H1 (cell line): ENCODE measurements at regions not wholly inside any gene's neighbourhood (a gene's known extent, or its start where the extent isn't known, plus 50 kb on each side); places are given as distances from the start of the nearest gene placed in this dataset.

ENCODE experiments used
- CTCF ChIA-PET: fragments of 300-600 bp; sonication (Branson Sonifier 250); formaldehyde crosslinking; loops from one replicate; lab custom pipeline; 2021; ENCODE audit not compliant: partially characterized antibody; lab: Charles Lee
- POLR2A ChIA-PET: fragments of 300-600 bp; sonication (Branson Sonifier 250); formaldehyde crosslinking; loops from one replicate; lab custom pipeline; 2021; ENCODE audit warnings: inconsistent platforms; ENCODE audit not compliant: partially characterized antibody; lab: Charles Lee
- DNase-seq, 2 experiments: peaks; one replicate each; pipeline versions ENCODE4 v3.0.0 to v3.0.0-alpha.2; 2010 to 2022; ENCODE audit warnings: low spot score in 2 of 2, low read depth in 1 of 2, mixed read lengths in 1 of 2
- FAIRE-seq: peaks from 2 replicates; lab custom pipeline; 2011; peaks lifted over from hg19 to GRCh38; lab: Jason Lieb, UNC
- H2AFZ ChIP-seq: 2 replicates; pipeline ENCODE4 v1.8.1; 2012; ENCODE audit warnings: low read length, inconsistent platforms
- H2AK5ac ChIP-seq: 2 replicates; pipeline ENCODE4 v1.6.1; 2013; ENCODE audit warnings: low read depth, low read length
- H2BK120ac ChIP-seq: replicated peaks from 2 replicates; pipeline ENCODE3; 2013; ENCODE audit warnings: low read depth, low read length, inconsistent platforms
- H2BK12ac ChIP-seq: 2 replicates; pipeline ENCODE4 v1.6.1; 2013; ENCODE audit warnings: low read depth, low read length
- H2BK15ac ChIP-seq: 2 replicates; pipeline ENCODE4 v1.6.1; 2013; ENCODE audit warnings: low read length
- H2BK20ac ChIP-seq: 2 replicates; pipeline ENCODE4 v1.6.1; 2013; ENCODE audit warnings: low read length
- H2BK5ac ChIP-seq: 2 replicates; pipeline ENCODE4 v1.6.1; 2013; ENCODE audit warnings: low read depth, low read length
- H3K14ac ChIP-seq: 2 replicates; pipeline ENCODE4 v1.6.1; 2013; ENCODE audit warnings: inconsistent platforms; ENCODE audit not compliant: insufficient read length
- H3K18ac ChIP-seq: 2 replicates; pipeline ENCODE4 v1.6.1; 2013; ENCODE audit warnings: low read length; ENCODE audit errors: extremely low read depth
- H3K23ac ChIP-seq: 2 replicates; pipeline ENCODE4 v1.6.1; 2013; ENCODE audit warnings: inconsistent platforms; ENCODE audit not compliant: insufficient read length
- H3K23me2 ChIP-seq: 2 replicates; pipeline ENCODE4 v1.6.1; 2013; ENCODE audit warnings: low read depth, low read length
- H3K27ac ChIP-seq: 2 replicates; pipeline ENCODE4 v1.6.1; 2011; ENCODE audit warnings: low read depth, low read length, inconsistent platforms
- H3K27me3 ChIP-seq, 4 experiments: replicated peaks in 1 of 4; 1 replicate in 1 of 4; 2 replicates in 3 of 4; pipeline versions ENCODE4 v1.6.1 to v1.8.1; 2011 to 2013; ENCODE audit warnings: low read length in 3 of 4, mild to moderate bottlenecking in 3 of 4, inconsistent platforms in 2 of 4, mixed read lengths in 2 of 4, moderate library complexity in 1 of 4; ENCODE audit not compliant: control insufficient read depth in 3 of 4, insufficient read depth in 3 of 4; ENCODE audit errors: extremely low read depth in 1 of 4
- H3K36me3 ChIP-seq, 4 experiments: 2 replicates each; pipeline versions ENCODE4 v1.6.1 to v1.8.1; 2011 to 2013; ENCODE audit warnings: mild to moderate bottlenecking in 4 of 4, low read length in 3 of 4, moderate library complexity in 2 of 4, control low read depth in 1 of 4, inconsistent platforms in 1 of 4; ENCODE audit not compliant: insufficient read depth in 4 of 4, control insufficient read depth in 2 of 4
- H3K4ac ChIP-seq: replicated peaks from 2 replicates; pipeline ENCODE3; 2013; ENCODE audit warnings: low read length, low read depth, mixed read lengths, inconsistent platforms; ENCODE audit not compliant: insufficient read length
- H3K4me1 ChIP-seq, 4 experiments: replicated peaks in 1 of 4; 1 replicate in 1 of 4; 2 replicates in 3 of 4; pipeline versions ENCODE4 v1.6.1 to v1.8.1; 2011 to 2013; ENCODE audit warnings: low read length in 3 of 4, inconsistent platforms in 2 of 4, mixed read lengths in 1 of 4; ENCODE audit not compliant: insufficient read depth in 4 of 4, control insufficient read depth in 3 of 4
- H3K4me2 ChIP-seq, 2 experiments: 2 replicates each; pipeline versions ENCODE4 v1.6.1 to v1.8.1; 2011 to 2013; ENCODE audit warnings: low read depth in 2 of 2, low read length in 2 of 2, control low read depth in 1 of 2, inconsistent platforms in 1 of 2, mild to moderate bottlenecking in 1 of 2; ENCODE audit not compliant: insufficient read depth in 1 of 2
- H3K4me3 ChIP-seq, 4 experiments: fragments of 200-600, 300-600 bp in 1 of 4; sonication (generic), shearing (Covaris generic), sonication (Bioruptor Twin) in 1 of 4; 2 replicates each; pipeline versions ENCODE4 v1.5.1 to v1.8.1; 2011 to 2016; ENCODE audit warnings: low read length in 4 of 4, low read depth in 3 of 4, control low read depth in 2 of 4, inconsistent platforms in 2 of 4, mild to moderate bottlenecking in 2 of 4, mixed read lengths in 1 of 4, moderate library complexity in 1 of 4; ENCODE audit not compliant: insufficient read depth in 2 of 4; ENCODE audit errors: extremely low read depth in 1 of 4
- H3K56ac ChIP-seq: replicated peaks from 2 replicates; pipeline ENCODE3; 2013; ENCODE audit warnings: low read depth, mild to moderate bottlenecking, mixed read lengths, low read length, inconsistent platforms; ENCODE audit not compliant: insufficient read length
- H3K79me1 ChIP-seq: 2 replicates; pipeline ENCODE4 v1.6.1; 2013; ENCODE audit warnings: low read depth, low read length, control low read depth
- H3K79me2 ChIP-seq, 2 experiments: 2 replicates each; pipeline versions ENCODE4 v1.6.1 to v1.8.1; 2012 to 2013; ENCODE audit warnings: low read length in 2 of 2, mild to moderate bottlenecking in 2 of 2, inconsistent platforms in 1 of 2; ENCODE audit not compliant: insufficient read depth in 2 of 2, control insufficient read depth in 1 of 2
- H3K9ac ChIP-seq, 4 experiments: replicated peaks in 1 of 4; 1 replicate in 1 of 4; 2 replicates in 3 of 4; pipeline versions ENCODE4 v1.6.1 to v1.8.1; 2011 to 2013; ENCODE audit warnings: low read depth in 3 of 4, low read length in 3 of 4, control low read depth in 2 of 4, mild to moderate bottlenecking in 2 of 4, moderate library complexity in 2 of 4, inconsistent platforms in 1 of 4; ENCODE audit errors: extremely low read depth in 1 of 4
- H3K9me3 ChIP-seq, 2 experiments: 2 replicates each; pipeline versions ENCODE4 v1.6.1 to v1.8.1; 2012 to 2013; ENCODE audit warnings: mild to moderate bottlenecking in 2 of 2, moderate library complexity in 2 of 2, control low read depth in 1 of 2, inconsistent platforms in 1 of 2, low read depth in 1 of 2, low read length in 1 of 2, mixed read lengths in 1 of 2; ENCODE audit not compliant: insufficient read depth in 2 of 2
- H4K20me1 ChIP-seq, 2 experiments: replicated peaks in 1 of 2; 2 replicates each; pipeline versions ENCODE3 to v1.8.1; 2011 to 2013; ENCODE audit warnings: inconsistent platforms in 2 of 2, low read length in 2 of 2, mild to moderate bottlenecking in 1 of 2; ENCODE audit not compliant: insufficient read depth in 2 of 2, control insufficient read depth in 1 of 2
- H4K5ac ChIP-seq: 2 replicates; pipeline ENCODE4 v1.6.1; 2013; ENCODE audit warnings: low read length, low read depth, mixed read lengths, inconsistent platforms; ENCODE audit not compliant: insufficient read length
- H4K8ac ChIP-seq: 2 replicates; pipeline ENCODE4 v1.8.0; 2013; ENCODE audit warnings: mild to moderate bottlenecking, moderate library complexity, low read length, inconsistent platforms; ENCODE audit not compliant: insufficient read depth; ENCODE audit errors: extremely low read depth
- H4K91ac ChIP-seq: replicated peaks from 2 replicates; pipeline ENCODE3; 2013; ENCODE audit warnings: low read length, mixed read lengths, inconsistent platforms; ENCODE audit not compliant: insufficient read length
- HDAC6 ChIP-seq: IDR thresholded peaks from one replicate; pipeline ENCODE4 v1.7.1; 2012; ENCODE audit warnings: low read depth, mild to moderate bottlenecking, inconsistent platforms, low read length, moderate library complexity
- MAFK ChIP-seq: IDR thresholded peaks from 2 replicates; pipeline ENCODE4 v1.6.1; 2012; ENCODE audit warnings: low read depth, mild to moderate bottlenecking, improper control_type of control experiment, low read length
- POLR2A ChIP-seq, 2 experiments: IDR thresholded peaks; 1 replicate in 1 of 2; 2 replicates in 1 of 2; pipeline ENCODE4 v1.6.1; 2011; ENCODE audit warnings: low read depth in 2 of 2, low read length in 2 of 2, mild to moderate bottlenecking in 2 of 2; ENCODE audit errors: control extremely low read depth in 1 of 2
- RNF2 ChIP-seq: fragments of 200-900, 300-1000 bp; sonication (generic); IDR thresholded peaks from 2 replicates; pipeline ENCODE4 v1.7.1; 2016; ENCODE audit warnings: borderline replicate concordance, low read depth, mild to moderate bottlenecking, antibody characterized with exemption, low read length; ENCODE audit not compliant: poor library complexity, severe bottlenecking; ENCODE audit errors: missing control alignments
- SP4 ChIP-seq: IDR thresholded peaks from 2 replicates; pipeline ENCODE4 v1.6.1; 2012; ENCODE audit warnings: low read length, inconsistent platforms
- TBP ChIP-seq: IDR thresholded peaks from 2 replicates; pipeline ENCODE4 v1.6.1; 2011; ENCODE audit warnings: low read depth, low read length, improper control_type of control experiment
- TCF12 ChIP-seq: IDR thresholded peaks from 2 replicates; pipeline ENCODE4 v1.6.1; 2011; ENCODE audit warnings: low read depth, mild to moderate bottlenecking, low read length
- WGBS, 2 experiments: shearing (Covaris generic) in 1 of 2; methylation state at CpG; one replicate each; pipeline versions ENCODE4 v1.1.6 to v1.1.7; 2013 to 2015; ENCODE audit warnings: low lambda C conversion rate in 2 of 2, mixed read lengths in 2 of 2, inconsistent platforms in 1 of 2, low coverage in 1 of 2, missing lambda C conversion rate in 1 of 2; ENCODE audit not compliant: insufficient replicate concordance in 2 of 2, insufficient coverage in 1 of 2, insufficient read length in 1 of 2; ENCODE audit errors: extremely low coverage in 1 of 2, missing lambda C conversion rate in 1 of 2; 5-methylcytosine and 5-hydroxymethylcytosine counted together
- TF ChIP-seq, protein P1 (sequence below), 3 experiments: IDR thresholded peaks; 1 replicate in 2 of 3; 2 replicates in 1 of 3; pipeline versions ENCODE4 v1.5.1 to v1.6.1; 2011; ENCODE audit warnings: low read length in 3 of 3, mild to moderate bottlenecking in 3 of 3, inconsistent platforms in 2 of 3, low read depth in 1 of 3, moderate library complexity in 1 of 3; ENCODE audit not compliant: insufficient read depth in 1 of 3; ENCODE audit errors: control extremely low read depth in 1 of 3
- TF ChIP-seq, protein P2 (sequence below): IDR thresholded peaks from 2 replicates; pipeline ENCODE4 v1.6.1; 2011; ENCODE audit warnings: low read length, improper control_type of control experiment

DNA sequence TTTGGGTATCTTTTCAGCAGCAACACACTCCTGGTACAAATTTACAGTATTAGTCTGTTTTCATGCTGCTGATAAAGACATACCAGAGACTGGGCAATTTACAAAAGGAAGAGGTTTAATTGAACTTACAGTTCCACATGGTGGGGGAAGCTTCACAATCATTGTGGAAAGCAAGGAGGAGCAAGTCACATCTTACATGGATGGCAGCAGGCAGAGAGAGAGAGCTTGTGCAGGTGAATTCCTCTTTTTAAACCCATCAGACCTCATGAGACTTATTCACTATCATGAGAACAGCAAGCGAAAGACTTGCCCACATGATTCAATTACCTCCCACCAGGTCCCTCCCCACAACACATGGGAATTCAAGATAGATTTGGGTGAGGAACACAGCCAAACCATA, 124.5 kb downstream of the TPR start:
- no peak overlapping the region for H4K8ac ChIP-seq
- no peaks in the 10 kb centered on the region for H3K36me3 ChIP-seq
- no peaks in the 10 kb centered on the region for H3K4me1 ChIP-seq
- WGBS, 2 experiments = 95% methylated on average over 1 of the region's 1 CpG; no CpG with 5 or more reads in 1 of the 2 experiments
- peaks cover 0 to 10% of the 10 kb centered on the region in 2 experiments; a peak in 2 of 4 replicates for H3K9me3 ChIP-seq
- POLR2A ChIA-PET = no interaction called here
- H3K79me2 ChIP-seq = no peaks in the 10 kb centered on the region
- TF ChIP-seq RNF2 = no peak
- TF ChIP-seq, protein P1, sequence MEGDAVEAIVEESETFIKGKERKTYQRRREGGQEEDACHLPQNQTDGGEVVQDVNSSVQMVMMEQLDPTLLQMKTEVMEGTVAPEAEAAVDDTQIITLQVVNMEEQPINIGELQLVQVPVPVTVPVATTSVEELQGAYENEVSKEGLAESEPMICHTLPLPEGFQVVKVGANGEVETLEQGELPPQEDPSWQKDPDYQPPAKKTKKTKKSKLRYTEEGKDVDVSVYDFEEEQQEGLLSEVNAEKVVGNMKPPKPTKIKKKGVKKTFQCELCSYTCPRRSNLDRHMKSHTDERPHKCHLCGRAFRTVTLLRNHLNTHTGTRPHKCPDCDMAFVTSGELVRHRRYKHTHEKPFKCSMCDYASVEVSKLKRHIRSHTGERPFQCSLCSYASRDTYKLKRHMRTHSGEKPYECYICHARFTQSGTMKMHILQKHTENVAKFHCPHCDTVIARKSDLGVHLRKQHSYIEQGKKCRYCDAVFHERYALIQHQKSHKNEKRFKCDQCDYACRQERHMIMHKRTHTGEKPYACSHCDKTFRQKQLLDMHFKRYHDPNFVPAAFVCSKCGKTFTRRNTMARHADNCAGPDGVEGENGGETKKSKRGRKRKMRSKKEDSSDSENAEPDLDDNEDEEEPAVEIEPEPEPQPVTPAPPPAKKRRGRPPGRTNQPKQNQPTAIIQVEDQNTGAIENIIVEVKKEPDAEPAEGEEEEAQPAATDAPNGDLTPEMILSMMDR (IDR thresholded peaks at IDR 0.05; ENCODE audit: control extremely low read depth in 1 of 3, insufficient read depth in 1 of 3, low read depth in 1 of 3, low read length in 3 of 3) = no peak
- TF ChIP-seq MAFK = no peak
- TF ChIP-seq, protein P2, sequence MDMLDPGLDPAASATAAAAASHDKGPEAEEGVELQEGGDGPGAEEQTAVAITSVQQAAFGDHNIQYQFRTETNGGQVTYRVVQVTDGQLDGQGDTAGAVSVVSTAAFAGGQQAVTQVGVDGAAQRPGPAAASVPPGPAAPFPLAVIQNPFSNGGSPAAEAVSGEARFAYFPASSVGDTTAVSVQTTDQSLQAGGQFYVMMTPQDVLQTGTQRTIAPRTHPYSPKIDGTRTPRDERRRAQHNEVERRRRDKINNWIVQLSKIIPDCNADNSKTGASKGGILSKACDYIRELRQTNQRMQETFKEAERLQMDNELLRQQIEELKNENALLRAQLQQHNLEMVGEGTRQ = no peak
- TF ChIP-seq TCF12 = no peak
- TF ChIP-seq HDAC6 = no peak
- TF ChIP-seq SP4 = no peak
- no peak for TF ChIP-seq POLR2A (IDR thresholded peaks at IDR 0.05; ENCODE audit: control extremely low read depth in 1 of 2, low read depth in 2 of 2, low read length in 2 of 2)
- TF ChIP-seq TBP = no peak
- no peaks in the 10 kb centered on the region for H4K20me1 ChIP-seq
- no peak for DNase-seq
- no peak overlapping the region for H2BK20ac ChIP-seq
- no peaks in the 10 kb centered on the region for H3K23me2 ChIP-seq
- H3K56ac ChIP-seq = no peak overlapping the region
- H3K23ac ChIP-seq = no peak overlapping the region
- H2AFZ ChIP-seq = no peak overlapping the region
- CTCF ChIA-PET = no interaction called here
- no peak overlapping the region for H2BK120ac ChIP-seq
- H4K5ac ChIP-seq = no peak overlapping the region
- H3K9ac ChIP-seq = no peak overlapping the region
- H2BK15ac ChIP-seq = no peak overlapping the region
- H3K4me2 ChIP-seq = no peak overlapping the region
- H4K91ac ChIP-seq = no peak overlapping the region
- no peaks in the 10 kb centered on the region for H3K27me3 ChIP-seq
- H3K27ac ChIP-seq = no peak overlapping the region
- H2AK5ac ChIP-seq = no peak overlapping the region
- no peak overlapping the region for H2BK12ac ChIP-seq
- no peak overlapping the region for H2BK5ac ChIP-seq
- H3K4ac ChIP-seq = no peak overlapping the region
- no peak overlapping the region for H3K18ac ChIP-seq
- H3K79me1 ChIP-seq = no peaks in the 10 kb centered on the region
- FAIRE-seq = no peak
- H3K4me3 ChIP-seq = no peak overlapping the region
- no peak overlapping the region for H3K14ac ChIP-seq
